Calu3 (cell line): ENCODE measurements at regions not wholly inside any gene's neighbourhood (a gene's known extent, or its start where the extent isn't known, plus 50 kb on each side); places are given as distances from the start of the nearest gene placed in this dataset.

Source experiments
- BruUV-seq: library from RNA; stranded (reverse); fragments of 400-500 nt; replicated peaks from 2 replicates; lab custom pipeline; 2021; lab: Mats Ljungman, UMichigan
- CTCF ChIA-PET: fragments of 300-600 bp; sonication (Branson Sonifier 250); formaldehyde crosslinking; loops from one replicate; lab custom pipeline; 2022; ENCODE audit warnings: antibody characterized with exemption; lab: Charles Lee
- DNase-seq: peaks from one replicate; pipeline ENCODE4 v3.0.0; 2022
- H3K27ac Mint-ChIP-seq: one replicate; pipeline ENCODE4 v1.8.0; 2022; ENCODE audit warnings: mixed read lengths; ENCODE audit not compliant: unreplicated experiment
- H3K27me3 Mint-ChIP-seq: one replicate; pipeline ENCODE4 v1.8.0; 2022; ENCODE audit warnings: mixed read lengths; ENCODE audit not compliant: unreplicated experiment
- H3K36me3 Mint-ChIP-seq: one replicate; pipeline ENCODE4 v1.8.0; 2022; ENCODE audit warnings: mild to moderate bottlenecking, moderate library complexity, mixed read lengths; ENCODE audit not compliant: insufficient read depth, unreplicated experiment
- H3K4me1 Mint-ChIP-seq: one replicate; pipeline ENCODE4 v1.8.0; 2022; ENCODE audit warnings: mild to moderate bottlenecking, low read depth, mixed read lengths; ENCODE audit not compliant: unreplicated experiment
- H3K4me3 Mint-ChIP-seq: one replicate; pipeline ENCODE4 v1.8.0; 2022; ENCODE audit warnings: mild to moderate bottlenecking, low read depth, moderate library complexity, mixed read lengths; ENCODE audit not compliant: unreplicated experiment
- H3K9me3 Mint-ChIP-seq: one replicate; pipeline ENCODE4 v1.8.0; 2022; ENCODE audit warnings: low read depth, mixed read lengths; ENCODE audit not compliant: unreplicated experiment
- intact Hi-C: fragments of 100-400 bp; cut with micrococcal nuclease; formaldehyde crosslinking; loops from one replicate; pipeline ENCODE4 v1.10.0; 2022; ENCODE audit not compliant: unreplicated experiment
- TF ChIP-seq, protein P1 (sequence below): fragments of 200-600 bp; IDR thresholded peaks from one replicate; pipeline ENCODE4 v1.8.0; 2022; ENCODE audit warnings: antibody characterized with exemption; ENCODE audit not compliant: unreplicated experiment

GRCh38 chr12:17954788-17955187 lies 135.2 kb downstream of the RERGL start:
- H3K9me3 Mint-ChIP-seq, result no peaks in the 10 kb centered on the region
- no peak for DNase-seq
- no TSS peak for BruUV-seq
- H3K36me3 Mint-ChIP-seq, result no peaks in the 10 kb centered on the region
- no peak overlapping the region for H3K4me3 Mint-ChIP-seq
- H3K4me1 Mint-ChIP-seq, result no peaks in the 10 kb centered on the region
- H3K27me3 Mint-ChIP-seq, result no peaks in the 10 kb centered on the region
- no peak overlapping the region for H3K27ac Mint-ChIP-seq
- intact Hi-C loops, result no loop called here
- TF ChIP-seq, protein P1, sequence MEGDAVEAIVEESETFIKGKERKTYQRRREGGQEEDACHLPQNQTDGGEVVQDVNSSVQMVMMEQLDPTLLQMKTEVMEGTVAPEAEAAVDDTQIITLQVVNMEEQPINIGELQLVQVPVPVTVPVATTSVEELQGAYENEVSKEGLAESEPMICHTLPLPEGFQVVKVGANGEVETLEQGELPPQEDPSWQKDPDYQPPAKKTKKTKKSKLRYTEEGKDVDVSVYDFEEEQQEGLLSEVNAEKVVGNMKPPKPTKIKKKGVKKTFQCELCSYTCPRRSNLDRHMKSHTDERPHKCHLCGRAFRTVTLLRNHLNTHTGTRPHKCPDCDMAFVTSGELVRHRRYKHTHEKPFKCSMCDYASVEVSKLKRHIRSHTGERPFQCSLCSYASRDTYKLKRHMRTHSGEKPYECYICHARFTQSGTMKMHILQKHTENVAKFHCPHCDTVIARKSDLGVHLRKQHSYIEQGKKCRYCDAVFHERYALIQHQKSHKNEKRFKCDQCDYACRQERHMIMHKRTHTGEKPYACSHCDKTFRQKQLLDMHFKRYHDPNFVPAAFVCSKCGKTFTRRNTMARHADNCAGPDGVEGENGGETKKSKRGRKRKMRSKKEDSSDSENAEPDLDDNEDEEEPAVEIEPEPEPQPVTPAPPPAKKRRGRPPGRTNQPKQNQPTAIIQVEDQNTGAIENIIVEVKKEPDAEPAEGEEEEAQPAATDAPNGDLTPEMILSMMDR, result no peak
- CTCF ChIA-PET, result interaction anchor here (1.2 kb wide), 1 partner anchor 28 kb away, joined by 5 read pairs; no protein-coding TSS in a partner anchor

DNA sequence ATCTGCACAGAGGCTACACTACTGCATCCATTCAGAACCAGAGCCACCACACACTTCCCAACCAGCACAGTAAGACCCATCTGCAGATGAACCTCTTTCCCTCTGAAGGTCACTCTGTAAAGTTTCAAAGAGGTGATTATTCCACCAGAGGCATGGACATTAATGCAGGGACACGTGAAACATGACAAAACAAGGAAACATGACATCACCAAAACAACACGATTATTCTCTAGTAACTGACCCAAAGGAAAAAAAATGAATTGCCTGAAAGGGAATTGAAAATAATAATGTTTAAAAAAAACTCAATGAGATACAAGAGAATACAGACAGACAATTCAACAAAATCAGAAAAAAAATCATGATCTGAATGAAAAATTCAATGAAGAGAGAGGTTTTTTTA lies 139.1 kb downstream of the RERGL start:
- H3K27me3 Mint-ChIP-seq, result no peaks in the 10 kb centered on the region
- H3K4me3 Mint-ChIP-seq, result no peak overlapping the region
- no peaks in the 10 kb centered on the region for H3K9me3 Mint-ChIP-seq
- intact Hi-C loops, result no loop called here
- no TSS peak for BruUV-seq
- H3K27ac Mint-ChIP-seq, result no peak overlapping the region
- no peaks in the 10 kb centered on the region for H3K4me1 Mint-ChIP-seq
- TF ChIP-seq, protein P1, result no peak
- CTCF ChIA-PET, result no interaction called here
- no peaks in the 10 kb centered on the region for H3K36me3 Mint-ChIP-seq
- DNase-seq, result no peak

GRCh38 chr12:17949558-17950141 lies 140.3 kb downstream of the RERGL start:
- intact Hi-C loops, result no loop called here
- H3K9me3 Mint-ChIP-seq, result no peaks in the 10 kb centered on the region
- H3K36me3 Mint-ChIP-seq, result no peaks in the 10 kb centered on the region
- no peak overlapping the region for H3K27ac Mint-ChIP-seq
- no peak overlapping the region for H3K4me3 Mint-ChIP-seq
- no peaks in the 10 kb centered on the region for H3K27me3 Mint-ChIP-seq
- TF ChIP-seq, protein P1, result no peak
- CTCF ChIA-PET, result interaction anchor here (1.2 kb wide), 1 partner anchor 11 kb away, joined by 3 read pairs; no protein-coding TSS in a partner anchor
- no peak for DNase-seq
- no peaks in the 10 kb centered on the region for H3K4me1 Mint-ChIP-seq
- no TSS peak for BruUV-seq

- TF ChIP-seq, protein P1, result peak; percentile 38
- H3K27me3 Mint-ChIP-seq, result no peaks in the 10 kb centered on the region
- H3K36me3 Mint-ChIP-seq, result no peaks in the 10 kb centered on the region
- H3K4me3 Mint-ChIP-seq, result no peak overlapping the region
- peaks cover 11% of the 10 kb centered on the region for H3K4me1 Mint-ChIP-seq
- DNase-seq, result peak; percentile 22
- intact Hi-C loops, result loop anchor here (2.0 to 10.0 kb wide), 3 partner anchors 276 to 994 kb away; no protein-coding TSS in a partner anchor
- no peaks in the 10 kb centered on the region for H3K9me3 Mint-ChIP-seq
- CTCF ChIA-PET, result interaction anchor here (1.4 kb wide), 1 partner anchor 989 kb away, joined by 3 read pairs; no protein-coding TSS in a partner anchor
- peak overlapping the region; percentile 72 for H3K27ac Mint-ChIP-seq
- BruUV-seq, result no TSS peak
These were observed 161.2 kb downstream of the RERGL start for GRCh38 chr12:17928708-17929366.
